ENCODE measurements at regions not wholly inside any gene's neighbourhood (a gene's known extent, or its start where the extent isn't known, plus 50 kb on each side); places are given as distances from the start of the nearest gene placed in this dataset.

- TF ChIP-seq, protein P1, sequence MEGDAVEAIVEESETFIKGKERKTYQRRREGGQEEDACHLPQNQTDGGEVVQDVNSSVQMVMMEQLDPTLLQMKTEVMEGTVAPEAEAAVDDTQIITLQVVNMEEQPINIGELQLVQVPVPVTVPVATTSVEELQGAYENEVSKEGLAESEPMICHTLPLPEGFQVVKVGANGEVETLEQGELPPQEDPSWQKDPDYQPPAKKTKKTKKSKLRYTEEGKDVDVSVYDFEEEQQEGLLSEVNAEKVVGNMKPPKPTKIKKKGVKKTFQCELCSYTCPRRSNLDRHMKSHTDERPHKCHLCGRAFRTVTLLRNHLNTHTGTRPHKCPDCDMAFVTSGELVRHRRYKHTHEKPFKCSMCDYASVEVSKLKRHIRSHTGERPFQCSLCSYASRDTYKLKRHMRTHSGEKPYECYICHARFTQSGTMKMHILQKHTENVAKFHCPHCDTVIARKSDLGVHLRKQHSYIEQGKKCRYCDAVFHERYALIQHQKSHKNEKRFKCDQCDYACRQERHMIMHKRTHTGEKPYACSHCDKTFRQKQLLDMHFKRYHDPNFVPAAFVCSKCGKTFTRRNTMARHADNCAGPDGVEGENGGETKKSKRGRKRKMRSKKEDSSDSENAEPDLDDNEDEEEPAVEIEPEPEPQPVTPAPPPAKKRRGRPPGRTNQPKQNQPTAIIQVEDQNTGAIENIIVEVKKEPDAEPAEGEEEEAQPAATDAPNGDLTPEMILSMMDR (IDR thresholded peaks at IDR 0.05): no peak
- TF ChIP-seq, protein P2, sequence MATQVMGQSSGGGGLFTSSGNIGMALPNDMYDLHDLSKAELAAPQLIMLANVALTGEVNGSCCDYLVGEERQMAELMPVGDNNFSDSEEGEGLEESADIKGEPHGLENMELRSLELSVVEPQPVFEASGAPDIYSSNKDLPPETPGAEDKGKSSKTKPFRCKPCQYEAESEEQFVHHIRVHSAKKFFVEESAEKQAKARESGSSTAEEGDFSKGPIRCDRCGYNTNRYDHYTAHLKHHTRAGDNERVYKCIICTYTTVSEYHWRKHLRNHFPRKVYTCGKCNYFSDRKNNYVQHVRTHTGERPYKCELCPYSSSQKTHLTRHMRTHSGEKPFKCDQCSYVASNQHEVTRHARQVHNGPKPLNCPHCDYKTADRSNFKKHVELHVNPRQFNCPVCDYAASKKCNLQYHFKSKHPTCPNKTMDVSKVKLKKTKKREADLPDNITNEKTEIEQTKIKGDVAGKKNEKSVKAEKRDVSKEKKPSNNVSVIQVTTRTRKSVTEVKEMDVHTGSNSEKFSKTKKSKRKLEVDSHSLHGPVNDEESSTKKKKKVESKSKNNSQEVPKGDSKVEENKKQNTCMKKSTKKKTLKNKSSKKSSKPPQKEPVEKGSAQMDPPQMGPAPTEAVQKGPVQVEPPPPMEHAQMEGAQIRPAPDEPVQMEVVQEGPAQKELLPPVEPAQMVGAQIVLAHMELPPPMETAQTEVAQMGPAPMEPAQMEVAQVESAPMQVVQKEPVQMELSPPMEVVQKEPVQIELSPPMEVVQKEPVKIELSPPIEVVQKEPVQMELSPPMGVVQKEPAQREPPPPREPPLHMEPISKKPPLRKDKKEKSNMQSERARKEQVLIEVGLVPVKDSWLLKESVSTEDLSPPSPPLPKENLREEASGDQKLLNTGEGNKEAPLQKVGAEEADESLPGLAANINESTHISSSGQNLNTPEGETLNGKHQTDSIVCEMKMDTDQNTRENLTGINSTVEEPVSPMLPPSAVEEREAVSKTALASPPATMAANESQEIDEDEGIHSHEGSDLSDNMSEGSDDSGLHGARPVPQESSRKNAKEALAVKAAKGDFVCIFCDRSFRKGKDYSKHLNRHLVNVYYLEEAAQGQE (IDR thresholded peaks at IDR 0.05; ENCODE audit: insufficient read depth in 1 of 2, low read depth in 2 of 2, low read length in 1 of 2): no peak
- TF ChIP-seq SIN3A (IDR thresholded peaks at IDR 0.05; ENCODE audit: borderline replicate concordance, insufficient read depth, low read depth, low read length) (no peak), POLR2AphosphoS5 (IDR thresholded peaks at IDR 0.05; ENCODE audit: low read depth, low read length) (no peak)
Observed at GRCh38 chr7:94739180-94739579, 83.2 kb upstream of the SGCE start.
